ENCODE measurements at regions not wholly inside any gene's neighbourhood (a gene's known extent, or its start where the extent isn't known, plus 50 kb on each side); places are given as distances from the start of the nearest gene placed in this dataset.

GRCh38 chr13:107238262-107238981 is 670.5 kb upstream of the ARGLU1 start:
- Histone ChIP-seq H3K9ac (ENCODE audit: extremely low read depth, insufficient read length, low read length) (no peak overlapping the region), H2AK5ac (ENCODE audit: insufficient read length, low read length) (no peak overlapping the region), H3K4me2 (ENCODE audit: insufficient read depth, insufficient read length, low read length) (no peak overlapping the region), H4K5ac (ENCODE audit: insufficient read length, low read depth, low read length) (no peak overlapping the region), H3K79me1 (ENCODE audit: insufficient read depth, low read depth, low read length, poor library complexity, severe bottlenecking) (no peaks in the 10 kb centered on the region), H4K8ac (replicated peaks; ENCODE audit: insufficient read length, low read depth, low read length) (no peak overlapping the region), H3K23ac (ENCODE audit: insufficient read length, low read depth, low read length) (no peak overlapping the region), H3K79me2 (ENCODE audit: insufficient read depth, low read length) (no peaks in the 10 kb centered on the region), H2BK120ac (ENCODE audit: low read depth, low read length, poor library complexity, severe bottlenecking) (no peak overlapping the region), H3K27me3 (ENCODE audit: insufficient read depth, low read length) (no peaks in the 10 kb centered on the region), H3T11ph (ENCODE audit: low read length) (no peak overlapping the region), H2BK5ac (ENCODE audit: insufficient read length, low read length) (no peak overlapping the region), H4K91ac (ENCODE audit: insufficient read length, low read depth, low read length) (no peak overlapping the region), H3K9me3 (ENCODE audit: control insufficient read depth, low read depth, low read length) (no peaks in the 10 kb centered on the region), H3K56ac (ENCODE audit: insufficient read length, low read depth, low read length) (no peak overlapping the region), H3K14ac (ENCODE audit: insufficient read depth, low read length) (no peak overlapping the region), H2BK15ac (ENCODE audit: low read depth, low read length) (no peak overlapping the region), H2AFZ (ENCODE audit: low read length) (no peak overlapping the region), H3K27ac (ENCODE audit: insufficient read length, low read depth, low read length) (no peak overlapping the region), H3K23me2 (ENCODE audit: insufficient read length, low read depth, low read length, poor library complexity, severe bottlenecking) (no peaks in the 10 kb centered on the region), H4K20me1 (ENCODE audit: control insufficient read depth, insufficient read depth, insufficient read length) (no peaks in the 10 kb centered on the region), H2BK12ac (ENCODE audit: insufficient read length, low read depth, low read length) (no peak overlapping the region), H2BK20ac (ENCODE audit: low read depth, low read length, poor library complexity, severe bottlenecking) (no peak overlapping the region), H3K4ac (ENCODE audit: low read depth, low read length) (no peak overlapping the region), H3K4me1 (ENCODE audit: insufficient read depth, low read length) (no peaks in the 10 kb centered on the region), H3K18ac (ENCODE audit: insufficient read length, low read depth, low read length) (no peak overlapping the region)
- H3K9me3 Mint-ChIP-seq: no peaks in the 10 kb centered on the region
- no peak overlapping the region for H3K4me3 Mint-ChIP-seq
- DNase-seq: no peak
- H3K4me1 Mint-ChIP-seq: peaks cover 9 to 11% of the 10 kb centered on the region in 2 experiments
- H3K27ac Mint-ChIP-seq: no peak overlapping the region; a peak in 1 of 7 replicates
- no peak for TF ChIP-seq CTCF (conservative IDR thresholded peaks at IDR 0.05)
- no CpG with 5 or more reads among the region's 6 CpGs for WGBS (ENCODE audit: extremely low coverage, insufficient read length, low lambda C conversion rate)
- peaks cover 0 to 2% (median 0%) of the 10 kb centered on the region in 3 experiments; a peak in 1 of 7 replicates for H3K36me3 Mint-ChIP-seq (ENCODE audit: insufficient read depth in 1 of 3, low read depth in 3 of 3)
- H3K27me3 Mint-ChIP-seq (ENCODE audit: low read depth): no peaks in the 10 kb centered on the region

Measured in H9 (cell line).